Testis (tissue), 2 donors: ENCODE measurements at regions not wholly inside any gene's neighbourhood (a gene's known extent, or its start where the extent isn't known, plus 50 kb on each side); places are given as distances from the start of the nearest gene placed in this dataset.

Experiments
- DNase-seq: peaks from one replicate; pipeline ENCODE4 v3.0.0-alpha.2; 2019
- H3K27ac ChIP-seq, 2 donors: fragments of 200-600 bp; sonication (generic); one replicate each; pipeline ENCODE4 v1.5.1; 2019
- H3K27me3 ChIP-seq: fragments of 200-600 bp; sonication (generic); one replicate; pipeline ENCODE4 v1.5.1; 2019
- H3K36me3 ChIP-seq: fragments of 200-600 bp; sonication (generic); one replicate; pipeline ENCODE4 v1.5.1; 2017; ENCODE audit warnings: low read depth; ENCODE audit errors: missing control alignments
- H3K4me1 ChIP-seq: fragments of 200-600 bp; sonication (generic); one replicate; pipeline ENCODE4 v1.5.1; 2019
- H3K4me3 ChIP-seq, 2 donors: fragments of 200-600 bp; sonication (generic); one replicate each; pipeline ENCODE4 v1.5.1; 2017 to 2019
- H3K9me3 ChIP-seq: fragments of 200-600 bp; sonication (generic); one replicate; pipeline ENCODE4 v1.5.1; 2017
- POLR2A ChIP-seq: fragments of 450-650 bp; IDR thresholded peaks from one replicate; pipeline ENCODE4 v1.6.1; 2017; ENCODE audit warnings: antibody characterized with exemption, mild to moderate bottlenecking, moderate library complexity
- WGBS, 2 donors: methylation state at CpG; one replicate each; pipeline ENCODE4 v1.1.5; 2018; 5-methylcytosine and 5-hydroxymethylcytosine counted together
- intact Hi-C: fragments of 100-400 bp; cut with DNase I; formaldehyde crosslinking; loops from one replicate; pipeline ENCODE4 v1.15.1; 2023; ENCODE audit warnings: low total_unique reads
- TF ChIP-seq, protein P1 (sequence below), 3 experiments: fragments of 450-650 bp in 2 of 3; fragments of 200-600 bp in 1 of 3; sonication (generic) in 1 of 3; IDR thresholded peaks; one replicate each; pipeline ENCODE4 v1.5.1; 2016 to 2019; ENCODE audit warnings: antibody characterized with exemption in 3 of 3, mild to moderate bottlenecking in 2 of 3, moderate library complexity in 1 of 3

DNA sequence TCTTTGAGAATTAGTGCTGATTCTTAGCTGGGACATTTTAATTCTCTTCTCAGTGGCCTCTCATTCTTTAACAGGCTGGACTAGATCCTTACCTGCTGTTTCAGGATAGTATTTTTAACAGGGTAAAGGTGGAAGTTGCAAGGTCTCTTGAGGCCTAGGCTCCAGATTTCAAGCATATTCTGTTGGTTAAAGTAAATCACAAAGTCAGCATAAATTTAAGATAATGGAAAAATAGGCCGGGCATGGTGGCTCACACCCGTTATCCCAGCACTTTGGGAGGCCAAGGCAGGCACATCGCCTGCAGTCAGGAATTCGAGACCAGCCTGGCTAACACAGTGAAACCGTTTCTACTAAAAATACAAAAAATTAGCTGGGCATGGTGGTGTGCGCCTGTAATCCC lies 1149.0 kb downstream of the EPHA7 start:
- Histone ChIP-seq H3K4me1 (no peaks in the 10 kb centered on the region), H3K4me3 (no peak overlapping the region), H3K9me3 (no peaks in the 10 kb centered on the region), H3K27me3 (no peaks in the 10 kb centered on the region), H3K36me3 (no peaks in the 10 kb centered on the region), H3K27ac (no peak overlapping the region)
- no peak for DNase-seq
- TF ChIP-seq, protein P1, sequence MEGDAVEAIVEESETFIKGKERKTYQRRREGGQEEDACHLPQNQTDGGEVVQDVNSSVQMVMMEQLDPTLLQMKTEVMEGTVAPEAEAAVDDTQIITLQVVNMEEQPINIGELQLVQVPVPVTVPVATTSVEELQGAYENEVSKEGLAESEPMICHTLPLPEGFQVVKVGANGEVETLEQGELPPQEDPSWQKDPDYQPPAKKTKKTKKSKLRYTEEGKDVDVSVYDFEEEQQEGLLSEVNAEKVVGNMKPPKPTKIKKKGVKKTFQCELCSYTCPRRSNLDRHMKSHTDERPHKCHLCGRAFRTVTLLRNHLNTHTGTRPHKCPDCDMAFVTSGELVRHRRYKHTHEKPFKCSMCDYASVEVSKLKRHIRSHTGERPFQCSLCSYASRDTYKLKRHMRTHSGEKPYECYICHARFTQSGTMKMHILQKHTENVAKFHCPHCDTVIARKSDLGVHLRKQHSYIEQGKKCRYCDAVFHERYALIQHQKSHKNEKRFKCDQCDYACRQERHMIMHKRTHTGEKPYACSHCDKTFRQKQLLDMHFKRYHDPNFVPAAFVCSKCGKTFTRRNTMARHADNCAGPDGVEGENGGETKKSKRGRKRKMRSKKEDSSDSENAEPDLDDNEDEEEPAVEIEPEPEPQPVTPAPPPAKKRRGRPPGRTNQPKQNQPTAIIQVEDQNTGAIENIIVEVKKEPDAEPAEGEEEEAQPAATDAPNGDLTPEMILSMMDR (IDR thresholded peaks at IDR 0.05): no peak
- TF ChIP-seq POLR2A: no peak
- intact Hi-C loops: no loop called here
- 91 to 96% methylated on average over 6 of the region's 6 CpGs for WGBS, 2 donors

DNA sequence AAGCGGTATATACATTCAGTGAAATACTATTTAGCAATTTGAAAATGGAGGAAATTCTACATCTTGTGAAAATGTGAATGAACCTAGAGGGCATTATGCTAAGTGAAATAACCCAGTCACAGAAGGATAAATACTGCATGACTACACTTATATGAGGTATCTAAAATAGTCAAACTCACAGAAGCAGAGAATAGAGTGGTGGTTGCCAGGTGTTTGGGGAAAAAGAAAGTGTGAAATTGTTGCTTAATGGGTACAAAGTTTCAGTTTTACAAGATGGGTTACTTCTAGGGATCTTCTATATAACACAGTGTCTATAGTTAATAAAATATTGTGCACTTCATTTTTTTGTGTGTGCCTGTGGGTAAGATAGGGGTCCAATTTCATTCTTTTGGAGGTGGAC lies 1152.0 kb downstream of the EPHA7 start:
- Histone ChIP-seq H3K27me3 (no peaks in the 10 kb centered on the region), H3K9me3 (no peaks in the 10 kb centered on the region), H3K27ac (no peak overlapping the region), H3K36me3 (no peaks in the 10 kb centered on the region), H3K4me3 (no peak overlapping the region), H3K4me1 (no peaks in the 10 kb centered on the region)
- TF ChIP-seq, protein P1 (IDR thresholded peaks at IDR 0.05): no peak
- no peak for TF ChIP-seq POLR2A
- 100% methylated on average over 1 of the region's 1 CpG for WGBS, 2 donors
- no peak for DNase-seq
- intact Hi-C loops: no loop called here

DNA sequence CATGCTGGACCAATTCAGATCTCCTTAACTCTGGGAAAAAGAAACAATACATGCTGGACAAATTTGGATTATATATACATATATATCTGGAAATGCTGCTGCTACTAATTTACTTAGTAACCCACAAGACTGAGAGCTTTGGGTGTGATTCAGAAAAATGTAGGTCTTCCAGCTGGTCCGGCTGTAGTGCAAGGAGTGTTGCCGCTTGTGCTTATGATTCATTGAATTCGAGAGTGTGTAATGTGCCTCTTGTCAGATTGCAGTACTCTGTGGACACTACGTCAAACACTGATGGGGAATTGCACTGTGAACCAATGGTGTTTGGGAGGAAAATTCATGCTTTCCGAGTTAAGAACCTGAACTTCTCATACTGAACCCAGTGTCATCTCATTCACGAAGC lies 1155.5 kb downstream of the EPHA7 start:
- H3K36me3 ChIP-seq: no peaks in the 10 kb centered on the region
- H3K4me3 ChIP-seq: no peak overlapping the region
- no peaks in the 10 kb centered on the region for H3K4me1 ChIP-seq
- H3K9me3 ChIP-seq: no peaks in the 10 kb centered on the region
- H3K27me3 ChIP-seq: no peaks in the 10 kb centered on the region
- DNase-seq: no peak
- TF ChIP-seq, protein P1 (IDR thresholded peaks at IDR 0.05): no peak
- no peak for TF ChIP-seq POLR2A
- no peak overlapping the region for H3K27ac ChIP-seq
- intact Hi-C loops: no loop called here
- WGBS, 2 donors: 75 to 79% methylated on average over 6 of the region's 6 CpGs

DNA sequence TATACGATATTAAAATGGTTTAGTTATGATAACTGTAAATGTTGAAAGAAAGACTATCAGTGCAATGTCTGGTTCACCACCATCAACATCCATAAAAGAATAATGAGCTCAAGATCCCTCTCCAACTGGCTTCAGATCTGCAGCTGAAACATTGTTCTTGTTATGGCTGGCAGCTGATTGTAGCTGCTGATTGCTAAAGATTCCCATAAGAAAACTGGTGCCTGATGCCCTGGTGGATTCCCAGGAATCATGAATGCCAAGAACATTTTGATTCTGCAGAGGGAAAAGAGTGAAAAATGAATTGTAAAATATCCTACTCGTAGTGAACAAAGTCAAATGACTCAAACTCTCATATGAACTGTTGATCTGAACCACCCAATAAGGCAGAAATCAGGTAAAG lies 1160.2 kb downstream of the EPHA7 start:
- WGBS, 2 donors: 41 to 47% methylated on average over 2 of the region's 2 CpGs
- Histone ChIP-seq H3K27me3 (no peaks in the 10 kb centered on the region), H3K4me1 (no peaks in the 10 kb centered on the region), H3K27ac (no peak overlapping the region), H3K4me3 (no peak overlapping the region), H3K9me3 (no peaks in the 10 kb centered on the region), H3K36me3 (no peaks in the 10 kb centered on the region)
- intact Hi-C loops: no loop called here
- TF ChIP-seq, protein P1 (IDR thresholded peaks at IDR 0.05): no peak
- no peak for TF ChIP-seq POLR2A
- no peak for DNase-seq

DNA sequence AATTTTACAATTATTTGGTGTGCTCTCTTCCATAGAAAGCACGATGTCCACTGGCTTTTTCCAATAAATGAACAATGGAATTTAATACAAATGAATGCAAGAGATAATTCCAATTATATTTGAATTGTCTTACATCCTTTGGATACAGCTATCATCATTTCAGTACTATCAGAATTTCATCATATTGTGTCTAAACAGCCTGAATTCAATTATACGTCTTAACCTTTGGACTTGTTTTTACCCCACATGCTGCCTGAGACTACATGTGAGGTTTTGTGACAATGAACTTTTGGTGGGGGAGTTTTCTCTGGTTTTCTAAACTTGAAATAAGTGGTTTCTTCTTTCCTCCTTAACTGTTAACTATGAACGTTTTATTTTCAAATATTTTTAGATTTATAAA lies 1176.0 kb downstream of the EPHA7 start:
- no peak for DNase-seq
- Histone ChIP-seq H3K9me3 (no peaks in the 10 kb centered on the region), H3K27me3 (no peaks in the 10 kb centered on the region), H3K4me3 (no peak overlapping the region), H3K36me3 (no peaks in the 10 kb centered on the region), H3K4me1 (no peaks in the 10 kb centered on the region), H3K27ac (no peak overlapping the region)
- intact Hi-C loops: no loop called here
- 71 to 75% methylated on average over 3 of the region's 3 CpGs for WGBS, 2 donors
- TF ChIP-seq POLR2A: no peak
- TF ChIP-seq, protein P1 (IDR thresholded peaks at IDR 0.05): no peak
